OCI-LY3 (cell line): ENCODE measurements at regions not wholly inside any gene's neighbourhood (a gene's known extent, or its start where the extent isn't known, plus 50 kb on each side); places are given as distances from the start of the nearest gene placed in this dataset.

ENCODE experiments used
- CTCF ChIP-seq: fragments of 200-600, 300-600 bp; sonication (generic); IDR thresholded peaks from 2 replicates; pipeline ENCODE4 v1.5.1; 2014; ENCODE audit warnings: antibody characterized with exemption, low read length, low read depth
- EZH2phosphoT487 ChIP-seq: fragments of 200-600 bp; shearing (Covaris generic); IDR thresholded peaks from 2 replicates; pipeline ENCODE4 v1.6.1; 2018; ENCODE audit warnings: antibody characterized with exemption, mixed run types, low read depth

DNA sequence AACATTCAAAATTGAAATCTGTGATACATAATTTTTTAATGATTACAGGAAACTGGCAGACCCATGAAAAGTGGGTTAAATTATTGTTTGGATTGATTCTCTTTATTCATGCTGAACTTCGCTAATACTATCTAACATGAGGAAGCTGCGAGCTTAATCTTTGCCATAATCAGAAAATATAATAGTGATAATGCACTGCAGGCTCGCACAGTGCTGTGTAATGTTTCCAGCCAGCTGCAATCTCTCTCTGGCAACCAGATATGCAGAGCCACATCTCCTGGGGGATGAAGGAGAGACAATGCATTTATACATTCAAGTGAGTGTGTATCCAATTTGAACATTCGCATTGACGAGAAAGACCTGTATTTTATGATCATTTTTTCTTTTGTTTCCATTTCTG lies 669.7 kb upstream of the RGMB start:
- TF ChIP-seq CTCF (no peak), EZH2phosphoT487 (no peak)
